ENCODE measurements at regions not wholly inside any gene's neighbourhood (a gene's known extent, or its start where the extent isn't known, plus 50 kb on each side); places are given as distances from the start of the nearest gene placed in this dataset.
"Not testable (repeated sequence)": the region's sequence is repeated elsewhere in the genome, so short reads cannot be mapped to it uniquely, and the experiment has no call there.

DNA sequence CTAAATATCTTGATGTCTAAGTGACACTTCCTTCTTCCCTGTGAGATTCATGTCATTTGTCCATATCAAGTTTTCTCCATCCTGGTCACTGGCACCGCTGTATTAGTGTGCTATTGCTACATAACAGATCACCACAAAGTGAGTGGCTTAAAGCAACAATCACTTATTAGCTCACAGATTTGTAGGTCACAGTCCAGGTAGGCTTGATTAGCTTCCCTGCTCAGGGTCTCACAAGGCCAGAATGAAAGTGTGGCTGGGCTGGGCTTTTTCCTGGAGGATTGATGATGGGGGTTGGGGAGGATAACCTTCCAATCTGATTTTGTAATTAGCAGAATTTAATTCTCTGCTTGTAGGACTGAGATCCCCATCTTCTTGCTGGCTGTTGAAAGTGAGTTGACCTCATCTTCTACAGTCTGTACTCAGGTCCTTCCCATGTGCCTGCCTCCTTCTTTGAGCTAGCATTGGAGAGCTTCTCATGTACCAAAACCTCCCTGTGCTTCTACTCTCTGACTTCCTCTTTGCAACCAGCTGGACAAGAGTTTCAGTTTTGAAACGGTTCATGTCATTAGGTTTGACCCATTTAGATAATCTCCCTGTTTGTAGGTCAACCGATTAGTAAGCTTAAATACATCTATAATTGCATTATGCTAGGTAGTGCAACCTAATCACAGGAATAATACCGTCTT lies 152.4 kb upstream of the MAN1A1 start:
- peaks cover 4% of the 10 kb centered on the region for H3K27me3 Mint-ChIP-seq (ENCODE audit: low read depth)
- no peak overlapping the region for H3K4me3 Mint-ChIP-seq
- H3K9me3 Mint-ChIP-seq = no peaks in the 10 kb centered on the region
- TF ChIP-seq, protein P1, sequence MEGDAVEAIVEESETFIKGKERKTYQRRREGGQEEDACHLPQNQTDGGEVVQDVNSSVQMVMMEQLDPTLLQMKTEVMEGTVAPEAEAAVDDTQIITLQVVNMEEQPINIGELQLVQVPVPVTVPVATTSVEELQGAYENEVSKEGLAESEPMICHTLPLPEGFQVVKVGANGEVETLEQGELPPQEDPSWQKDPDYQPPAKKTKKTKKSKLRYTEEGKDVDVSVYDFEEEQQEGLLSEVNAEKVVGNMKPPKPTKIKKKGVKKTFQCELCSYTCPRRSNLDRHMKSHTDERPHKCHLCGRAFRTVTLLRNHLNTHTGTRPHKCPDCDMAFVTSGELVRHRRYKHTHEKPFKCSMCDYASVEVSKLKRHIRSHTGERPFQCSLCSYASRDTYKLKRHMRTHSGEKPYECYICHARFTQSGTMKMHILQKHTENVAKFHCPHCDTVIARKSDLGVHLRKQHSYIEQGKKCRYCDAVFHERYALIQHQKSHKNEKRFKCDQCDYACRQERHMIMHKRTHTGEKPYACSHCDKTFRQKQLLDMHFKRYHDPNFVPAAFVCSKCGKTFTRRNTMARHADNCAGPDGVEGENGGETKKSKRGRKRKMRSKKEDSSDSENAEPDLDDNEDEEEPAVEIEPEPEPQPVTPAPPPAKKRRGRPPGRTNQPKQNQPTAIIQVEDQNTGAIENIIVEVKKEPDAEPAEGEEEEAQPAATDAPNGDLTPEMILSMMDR (IDR thresholded peaks at IDR 0.05; ENCODE audit: unreplicated experiment in 3 of 3) = no peak
- H3K36me3 Mint-ChIP-seq (ENCODE audit: low read depth) = no peaks in the 10 kb centered on the region
- H3K4me1 Mint-ChIP-seq = no peaks in the 10 kb centered on the region
- H3K27ac Mint-ChIP-seq = no peak overlapping the region

DNA sequence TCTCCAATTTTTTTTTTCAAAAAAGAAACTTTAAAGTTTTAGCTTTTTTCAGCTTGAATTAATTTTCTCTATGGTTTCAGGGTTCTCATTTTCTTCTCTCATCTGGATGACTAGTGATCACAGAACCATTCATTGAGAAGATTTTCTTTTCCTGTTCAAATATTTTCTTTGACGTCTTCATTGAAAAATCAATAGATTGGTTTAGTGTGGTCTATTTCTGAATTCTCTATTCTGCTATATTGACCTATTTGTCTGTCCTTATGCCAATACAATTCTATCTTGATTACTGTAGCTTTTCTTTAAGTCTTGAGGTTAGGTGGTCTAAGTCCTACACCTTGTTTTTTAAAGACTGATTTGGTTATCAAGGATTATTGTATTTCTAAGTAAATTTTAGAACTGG lies 150.2 kb upstream of the MAN1A1 start:
- H3K4me1 Mint-ChIP-seq = peaks cover under 1% of the 10 kb centered on the region
- H3K27ac Mint-ChIP-seq = no peak overlapping the region
- no peaks in the 10 kb centered on the region for H3K36me3 Mint-ChIP-seq (ENCODE audit: low read depth)
- H3K9me3 Mint-ChIP-seq = no peaks in the 10 kb centered on the region
- no peak overlapping the region for H3K4me3 Mint-ChIP-seq
- peaks cover 11% of the 10 kb centered on the region for H3K27me3 Mint-ChIP-seq (ENCODE audit: low read depth)
- TF ChIP-seq, protein P1 (IDR thresholded peaks at IDR 0.05; ENCODE audit: unreplicated experiment in 3 of 3) = no peak

DNA sequence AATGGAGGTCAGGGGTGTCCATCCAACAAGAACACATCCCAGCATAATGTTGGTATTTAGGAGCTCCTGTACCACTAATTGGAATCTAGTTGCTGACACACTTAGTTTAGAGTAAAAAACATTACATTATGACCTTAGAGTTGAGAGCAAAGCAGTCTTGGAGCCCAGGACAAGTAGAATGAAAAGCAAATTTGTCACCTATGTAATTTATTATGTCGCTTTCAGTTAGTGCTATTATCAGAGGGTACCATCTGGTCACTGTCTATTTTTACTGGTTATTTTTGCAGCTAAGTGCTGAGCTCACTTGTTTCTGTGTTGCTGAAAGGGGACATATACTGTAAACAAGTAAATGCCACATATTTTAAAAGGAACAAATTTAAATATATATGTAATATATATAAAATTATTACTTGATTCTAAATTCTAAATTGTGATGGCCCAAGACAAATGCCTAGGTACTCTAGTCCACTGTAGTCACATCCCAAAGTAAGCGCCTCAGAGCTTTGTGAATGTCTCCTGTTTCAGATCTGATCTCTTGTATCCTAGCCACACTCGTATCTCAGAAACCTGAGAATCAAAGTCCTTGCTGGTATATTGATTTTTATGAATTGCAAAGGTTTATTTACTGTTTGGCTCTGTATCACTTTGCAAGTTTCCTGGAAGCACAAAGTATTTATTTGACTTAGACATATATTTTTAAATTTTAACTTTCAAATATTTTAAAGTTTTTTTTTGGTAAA lies 148.6 kb upstream of the MAN1A1 start:
- Mint-ChIP-seq H3K27ac (no peak overlapping the region), H3K9me3 (no peaks in the 10 kb centered on the region), H3K4me1 (peaks cover 11% of the 10 kb centered on the region), H3K36me3 (ENCODE audit: low read depth) (no peaks in the 10 kb centered on the region), H3K27me3 (ENCODE audit: low read depth) (peaks cover 11% of the 10 kb centered on the region), H3K4me3 (no peak overlapping the region)
- TF ChIP-seq, protein P1 (IDR thresholded peaks at IDR 0.05; ENCODE audit: unreplicated experiment in 3 of 3) = no peak

DNA sequence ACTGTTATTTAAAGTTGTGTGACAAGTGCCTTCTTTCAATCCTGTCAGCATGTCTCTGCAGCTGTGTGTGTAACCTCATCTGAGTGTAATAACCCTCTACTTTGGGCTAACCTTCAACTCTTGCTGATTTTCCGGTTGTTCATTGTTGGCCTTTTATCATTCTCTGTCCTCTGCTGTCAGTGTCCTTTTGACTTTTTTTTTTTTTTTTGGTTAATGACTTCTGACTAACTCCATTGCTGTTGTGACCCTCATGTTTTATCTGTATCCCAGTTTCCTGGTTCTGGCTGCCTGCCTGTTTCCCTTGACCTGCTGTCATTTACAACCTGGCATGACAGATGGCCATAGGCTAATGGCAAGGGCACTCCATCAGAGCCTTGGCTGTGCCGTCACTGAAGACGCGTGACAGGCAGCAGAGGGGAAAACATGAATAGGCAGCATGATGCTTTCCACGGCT lies 145.7 kb upstream of the MAN1A1 start:
- Mint-ChIP-seq H3K4me1 (peaks cover 11% of the 10 kb centered on the region), H3K36me3 (ENCODE audit: low read depth) (no peaks in the 10 kb centered on the region), H3K9me3 (peaks cover 9% of the 10 kb centered on the region), H3K27ac (no peak overlapping the region), H3K27me3 (ENCODE audit: low read depth) (peaks cover 7% of the 10 kb centered on the region), H3K4me3 (no peak overlapping the region)
- TF ChIP-seq, protein P1 (IDR thresholded peaks at IDR 0.05; ENCODE audit: unreplicated experiment in 3 of 3) = no peak

DNA sequence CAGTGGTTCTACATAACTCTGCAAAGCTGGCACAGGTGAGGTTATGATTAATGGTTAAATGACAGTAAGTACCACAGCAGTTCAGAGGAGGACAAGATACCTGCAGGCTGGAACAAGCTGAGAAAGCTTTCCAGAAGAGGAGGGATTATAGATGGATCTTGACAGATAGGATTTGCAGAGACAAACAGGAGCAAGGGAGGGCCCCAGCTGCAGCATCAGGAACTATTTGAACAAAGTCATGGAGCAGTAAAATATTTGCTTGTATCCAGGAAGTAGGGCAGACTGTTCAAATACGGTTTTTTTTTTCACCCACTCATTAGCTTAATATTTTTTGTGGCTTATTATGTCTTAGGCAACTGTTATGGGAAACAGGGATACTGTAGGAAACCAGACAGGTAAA lies 144.4 kb upstream of the MAN1A1 start:
- TF ChIP-seq, protein P1 (IDR thresholded peaks at IDR 0.05; ENCODE audit: unreplicated experiment in 3 of 3) = no peak
- Mint-ChIP-seq H3K4me1 (peaks cover 11% of the 10 kb centered on the region), H3K36me3 (ENCODE audit: low read depth) (no peaks in the 10 kb centered on the region), H3K4me3 (no peak overlapping the region), H3K27ac (no peak overlapping the region), H3K9me3 (peaks cover 9% of the 10 kb centered on the region), H3K27me3 (ENCODE audit: low read depth) (peaks cover 7% of the 10 kb centered on the region)

DNA sequence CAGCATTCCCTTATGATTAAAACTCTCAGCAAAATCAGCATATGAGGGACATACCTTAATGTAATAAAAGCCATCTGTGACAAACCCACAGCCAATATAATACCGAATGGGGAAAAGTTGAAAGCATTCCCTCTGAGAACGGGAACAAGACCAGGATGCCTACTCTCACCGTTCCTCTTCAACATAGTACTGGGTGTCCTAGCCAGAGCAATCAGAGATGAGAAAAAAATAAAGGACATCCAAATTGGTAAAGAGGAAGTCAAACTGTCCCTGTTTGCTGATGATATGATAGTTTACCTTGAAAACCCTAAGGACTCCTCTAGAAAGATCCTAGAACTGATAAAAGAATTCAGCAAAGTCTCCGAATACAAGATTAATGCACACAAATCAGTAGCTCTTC lies 141.6 kb upstream of the MAN1A1 start:
- H3K27ac Mint-ChIP-seq; H3K36me3 Mint-ChIP-seq (ENCODE audit: low read depth); H3K4me3 Mint-ChIP-seq; H3K9me3 Mint-ChIP-seq: not testable (repeated sequence)
- H3K27me3 Mint-ChIP-seq (ENCODE audit: low read depth) = peaks cover 11% of the 10 kb centered on the region
- peaks cover 11% of the 10 kb centered on the region for H3K4me1 Mint-ChIP-seq

DNA sequence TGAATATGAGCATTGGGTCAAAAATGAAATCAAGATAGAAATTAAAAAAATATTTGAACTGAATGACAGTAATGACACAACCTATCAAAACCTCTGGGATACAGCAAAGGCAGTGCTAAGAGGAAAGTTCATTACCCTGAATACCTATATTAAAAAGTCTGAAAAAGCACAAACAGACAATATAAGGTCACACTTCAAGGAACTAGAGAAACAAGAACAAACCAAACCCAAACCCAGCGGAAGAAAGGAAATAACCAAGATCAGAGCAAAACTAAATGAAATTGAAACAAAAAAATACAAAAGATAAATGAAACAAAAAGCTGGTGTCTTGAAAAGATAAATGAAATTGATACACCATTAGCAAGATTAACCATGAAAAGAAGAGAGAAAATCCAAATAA lies 140.5 kb upstream of the MAN1A1 start:
- H3K4me1 Mint-ChIP-seq = peaks cover 11% of the 10 kb centered on the region
- not testable (repeated sequence) for H3K9me3 Mint-ChIP-seq; H3K36me3 Mint-ChIP-seq (ENCODE audit: low read depth); H3K4me3 Mint-ChIP-seq; H3K27ac Mint-ChIP-seq; H3K27me3 Mint-ChIP-seq (ENCODE audit: low read depth)
